ACC112 (cell line): ENCODE measurements at regions not wholly inside any gene's neighbourhood (a gene's known extent, or its start where the extent isn't known, plus 50 kb on each side); places are given as distances from the start of the nearest gene placed in this dataset.

ENCODE experiments used
- H2AFZ ChIP-seq: fragments of 200-600 bp; sonication (generic); one replicate; pipeline ENCODE4 v1.6.0; 2017; ENCODE audit warnings: antibody characterized with exemption, low read length; ENCODE audit not compliant: unreplicated experiment
- H3K27ac ChIP-seq: fragments of 200-600 bp; sonication (generic); 2 replicates; pipeline ENCODE4 v1.5.1; 2014; ENCODE audit warnings: low read depth, mild to moderate bottlenecking, antibody characterized with exemption, low read length, moderate library complexity
- H3K27me3 ChIP-seq: fragments of 200-600 bp; sonication (generic); 2 replicates; pipeline ENCODE4 v1.6.1; 2014; ENCODE audit warnings: mild to moderate bottlenecking, antibody characterized with exemption, low read length, moderate library complexity, mixed read lengths; ENCODE audit not compliant: insufficient read depth
- H3K36me3 ChIP-seq: fragments of 200-600 bp; sonication (generic); 2 replicates; pipeline ENCODE4 v1.6.1; 2016; ENCODE audit warnings: mild to moderate bottlenecking, antibody characterized with exemption, low read length, moderate library complexity, mixed read lengths; ENCODE audit not compliant: insufficient read depth
- H3K4me1 ChIP-seq: fragments of 200-600 bp; sonication (generic); one replicate; pipeline ENCODE4 v1.6.1; 2016; ENCODE audit warnings: low read length, mixed read lengths; ENCODE audit not compliant: insufficient read depth, unreplicated experiment, control insufficient read depth
- H3K4me3 ChIP-seq: fragments of 200-600 bp; sonication (generic); 2 replicates; pipeline ENCODE4 v1.5.1; 2014; ENCODE audit warnings: mild to moderate bottlenecking, low read depth, low read length
- H3K79me2 ChIP-seq: fragments of 200-600 bp; sonication (generic); one replicate; pipeline ENCODE4 v1.6.0; 2016; ENCODE audit warnings: low read length; ENCODE audit not compliant: control insufficient read depth, unreplicated experiment, insufficient read depth

DNA sequence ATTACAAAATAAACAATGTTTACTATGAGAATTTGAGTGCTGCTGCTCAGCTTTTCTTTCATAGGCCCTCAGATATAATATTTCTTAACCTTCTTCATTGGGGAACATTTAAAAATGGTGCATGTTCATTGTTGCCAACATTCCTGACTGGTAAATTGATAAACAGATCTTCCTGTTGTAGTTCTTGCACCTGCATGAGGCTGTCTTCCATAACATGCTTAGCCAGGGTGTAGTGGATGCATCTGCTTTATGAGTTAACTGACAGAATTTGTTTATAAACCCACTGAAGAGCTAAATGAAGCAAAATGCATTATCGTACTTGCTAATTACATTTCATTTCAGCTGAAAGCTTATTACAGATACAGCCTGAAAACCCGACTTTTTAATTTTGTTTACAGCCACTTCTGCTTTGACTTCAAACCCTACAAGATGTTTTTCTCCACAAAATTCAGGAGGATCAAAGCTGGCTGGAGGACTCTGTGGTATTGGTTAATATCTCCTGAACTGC is 177.2 kb downstream of the SEM1 start:
- H3K4me1 ChIP-seq: no peaks in the 10 kb centered on the region
- H3K79me2 ChIP-seq: no peaks in the 10 kb centered on the region
- H2AFZ ChIP-seq: no peak overlapping the region
- no peaks in the 10 kb centered on the region for H3K36me3 ChIP-seq
- no peak overlapping the region for H3K4me3 ChIP-seq
- no peaks in the 10 kb centered on the region for H3K27me3 ChIP-seq
- no peak overlapping the region for H3K27ac ChIP-seq

DNA sequence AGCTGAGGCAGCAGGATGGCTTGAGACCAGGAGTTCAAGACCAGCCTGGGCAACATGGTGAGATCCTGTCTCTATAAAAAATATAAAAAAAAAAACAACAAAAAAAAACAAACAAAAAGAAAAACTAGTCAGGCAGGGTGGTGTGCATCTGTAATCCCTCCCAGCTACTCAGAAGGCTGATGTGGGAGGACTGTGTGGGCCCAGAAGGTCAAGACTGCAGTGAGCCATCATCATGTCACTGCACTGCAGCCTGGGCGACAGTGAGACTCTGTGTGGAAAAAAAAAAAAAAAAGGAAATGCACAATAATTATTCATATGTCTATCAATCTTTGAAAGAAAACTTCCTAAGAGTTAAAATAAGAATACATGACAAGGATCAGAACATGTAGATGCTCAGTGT is 178.3 kb downstream of the SEM1 start:
- H3K4me1 ChIP-seq: no peaks in the 10 kb centered on the region
- H3K79me2 ChIP-seq: no peaks in the 10 kb centered on the region
- H2AFZ ChIP-seq: no peak overlapping the region
- no peaks in the 10 kb centered on the region for H3K27me3 ChIP-seq
- no peak overlapping the region for H3K4me3 ChIP-seq
- H3K27ac ChIP-seq: no peak overlapping the region
- no peaks in the 10 kb centered on the region for H3K36me3 ChIP-seq

DNA sequence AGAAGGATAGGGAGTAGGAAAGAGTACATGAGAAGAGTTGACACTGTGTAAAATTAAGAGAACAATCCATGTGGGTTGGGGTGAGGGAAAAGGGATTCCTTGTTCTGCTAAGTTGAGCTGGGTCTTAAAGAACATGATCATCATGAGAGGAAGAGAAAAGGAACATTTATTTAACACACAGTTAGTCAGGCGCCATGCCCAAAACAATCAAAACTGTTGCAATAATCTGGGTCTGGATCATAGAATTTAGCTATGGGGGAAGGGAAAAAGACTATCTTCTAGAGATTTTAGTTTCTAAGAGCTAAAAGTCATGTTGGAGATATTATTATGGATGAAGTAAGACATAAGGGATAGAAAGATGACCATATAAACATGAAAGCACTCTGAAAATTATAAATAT is 178.9 kb downstream of the SEM1 start:
- no peaks in the 10 kb centered on the region for H3K79me2 ChIP-seq
- H3K36me3 ChIP-seq: no peaks in the 10 kb centered on the region
- no peaks in the 10 kb centered on the region for H3K27me3 ChIP-seq
- H3K27ac ChIP-seq: no peak overlapping the region
- no peak overlapping the region for H3K4me3 ChIP-seq
- no peak overlapping the region for H2AFZ ChIP-seq
- no peaks in the 10 kb centered on the region for H3K4me1 ChIP-seq

DNA sequence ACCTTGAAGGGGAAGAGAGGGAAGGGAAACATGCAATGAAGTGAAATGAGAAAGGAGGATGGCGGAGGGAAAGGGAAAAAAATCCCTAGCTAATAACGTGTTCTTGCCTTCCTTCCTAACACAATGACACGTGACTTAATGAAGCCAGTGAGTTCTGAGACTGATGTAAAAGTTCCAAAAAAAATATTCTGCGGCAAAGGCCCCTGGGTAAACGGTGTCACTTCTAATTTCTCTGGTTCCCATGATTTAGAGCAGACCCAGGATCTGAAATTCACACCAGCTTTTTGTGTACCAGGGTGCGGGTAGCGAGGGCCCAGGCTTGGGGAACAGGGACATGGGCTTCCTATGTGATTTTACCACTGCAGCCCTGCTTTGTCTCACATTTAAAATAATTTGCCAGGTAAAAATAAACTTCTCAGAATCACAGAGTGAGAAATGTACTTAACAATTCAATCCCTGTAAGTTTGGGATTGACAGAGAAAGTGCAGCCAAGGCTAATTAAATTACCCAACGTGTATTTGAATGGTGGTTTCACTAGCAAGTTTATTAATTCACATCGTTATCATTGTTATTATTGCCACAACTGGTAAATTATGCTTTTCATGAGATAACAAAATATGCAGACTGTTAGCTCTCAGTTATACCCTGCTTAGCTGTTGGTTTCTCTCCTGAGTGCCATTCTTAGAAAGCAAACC is 182.4 kb downstream of the SEM1 start:
- Histone ChIP-seq H3K4me1 (no peaks in the 10 kb centered on the region), H3K4me3 (no peak overlapping the region), H3K27me3 (no peaks in the 10 kb centered on the region), H3K36me3 (no peaks in the 10 kb centered on the region), H3K27ac (no peak overlapping the region), H2AFZ (no peak overlapping the region), H3K79me2 (no peaks in the 10 kb centered on the region)

DNA sequence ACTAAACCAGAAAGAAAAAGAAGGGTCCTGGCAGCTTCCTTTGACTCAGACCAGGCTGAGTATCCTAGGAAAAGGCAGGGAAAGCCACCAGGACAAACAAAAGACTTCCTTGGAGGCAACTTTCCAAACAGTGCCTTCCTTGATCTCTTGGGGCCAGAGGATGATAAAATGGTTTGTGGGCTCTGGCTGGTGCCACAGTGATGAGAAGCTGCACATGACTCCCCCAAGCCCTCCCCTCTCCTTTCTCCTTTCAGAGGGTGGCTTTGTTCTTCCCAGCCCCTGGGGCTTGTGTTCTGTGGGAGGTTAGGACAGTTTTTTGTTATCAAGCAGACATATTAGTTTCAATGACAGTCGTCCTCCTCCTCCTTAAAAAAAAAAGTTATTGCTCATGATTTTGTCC is 183.2 kb downstream of the SEM1 start:
- Histone ChIP-seq H3K27ac (no peak overlapping the region), H3K4me1 (no peaks in the 10 kb centered on the region), H3K36me3 (no peaks in the 10 kb centered on the region), H3K79me2 (no peaks in the 10 kb centered on the region), H3K4me3 (no peak overlapping the region), H3K27me3 (no peaks in the 10 kb centered on the region), H2AFZ (no peak overlapping the region)

DNA sequence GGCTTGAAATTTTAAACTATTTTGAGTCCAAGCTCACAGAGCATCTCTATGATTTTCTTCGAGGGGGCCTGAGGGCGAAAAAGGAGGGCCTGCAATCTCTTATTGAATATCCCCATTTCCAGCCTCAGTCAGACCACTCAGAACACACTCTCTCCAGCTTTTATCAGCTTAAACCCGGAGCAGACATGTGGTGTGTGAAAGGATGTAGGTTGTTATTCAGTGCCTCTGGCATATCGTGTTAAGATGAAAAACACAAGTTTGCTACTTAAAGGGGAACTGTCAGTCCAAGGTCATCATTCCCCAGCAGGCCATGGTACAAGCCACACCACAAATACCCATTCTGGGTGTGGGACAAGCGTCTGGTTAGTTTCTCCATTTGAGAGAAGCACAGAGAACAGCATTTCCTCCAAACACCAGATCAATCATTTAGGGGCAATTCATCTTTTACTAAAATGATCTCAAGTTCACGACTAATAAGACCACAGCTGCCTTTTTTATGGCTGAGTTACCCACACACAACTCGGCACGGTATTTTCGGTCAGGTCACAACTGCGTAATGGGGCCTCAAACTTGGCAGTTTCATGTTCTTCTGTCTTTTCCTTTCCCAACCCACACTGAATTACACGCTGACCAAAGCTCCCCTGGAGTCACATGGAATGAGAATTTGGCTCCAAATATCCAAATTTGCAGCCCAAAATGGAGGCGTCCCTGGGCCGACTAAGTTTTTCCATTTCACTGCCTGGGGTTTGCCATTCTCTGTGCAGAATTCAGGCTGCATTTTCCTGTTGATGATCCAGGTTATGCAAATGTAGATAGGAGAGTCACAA is 188.4 kb downstream of the SEM1 start:
- no peaks in the 10 kb centered on the region for H3K36me3 ChIP-seq
- H3K27me3 ChIP-seq: peaks cover 19% of the 10 kb centered on the region
- H2AFZ ChIP-seq: no peak overlapping the region
- H3K4me3 ChIP-seq: no peak overlapping the region
- no peak overlapping the region for H3K27ac ChIP-seq
- no peaks in the 10 kb centered on the region for H3K79me2 ChIP-seq
- no peaks in the 10 kb centered on the region for H3K4me1 ChIP-seq

DNA sequence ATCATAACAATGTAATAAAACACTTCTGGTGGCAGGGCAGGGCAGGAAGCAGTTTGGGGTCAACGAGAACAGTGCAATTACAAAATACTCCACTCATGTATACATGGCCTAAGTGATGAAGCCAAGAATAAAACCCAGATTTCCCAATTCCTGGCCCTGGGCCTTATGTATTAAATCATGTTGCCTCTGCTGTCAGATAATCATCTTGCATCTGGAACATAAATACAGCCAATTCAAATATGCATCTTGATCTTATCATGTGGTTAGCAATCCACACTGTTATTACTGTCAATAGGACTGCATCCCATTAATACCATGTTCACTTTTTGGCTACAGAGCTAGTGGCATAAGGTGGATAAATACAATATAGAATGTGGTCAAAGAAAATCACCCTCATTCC is 186.5 kb upstream of the SLC25A13 start:
- H3K36me3 ChIP-seq: no peaks in the 10 kb centered on the region
- no peak overlapping the region for H2AFZ ChIP-seq
- H3K79me2 ChIP-seq: no peaks in the 10 kb centered on the region
- H3K27ac ChIP-seq: no peak overlapping the region
- H3K27me3 ChIP-seq: peaks cover 17% of the 10 kb centered on the region
- H3K4me3 ChIP-seq: no peak overlapping the region
- no peaks in the 10 kb centered on the region for H3K4me1 ChIP-seq

DNA sequence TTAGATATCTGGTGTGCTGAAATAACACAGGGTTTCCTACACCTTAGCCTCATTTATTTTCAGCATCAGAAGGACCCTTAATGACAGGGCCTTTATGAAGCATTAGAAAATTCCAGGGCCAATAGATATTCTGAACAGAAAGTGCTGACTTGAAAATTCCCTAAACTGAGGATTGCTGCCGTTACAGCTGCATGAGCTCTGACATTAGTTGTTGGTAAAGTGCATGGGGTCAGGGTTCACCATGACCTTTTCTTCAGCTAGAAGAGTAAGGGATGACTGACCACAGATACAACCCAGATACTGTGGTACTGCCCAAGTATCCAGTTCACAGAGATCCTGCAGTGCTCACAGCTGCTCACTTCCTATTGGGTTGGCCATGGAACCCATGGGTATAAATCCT is 181.7 kb upstream of the SLC25A13 start:
- no peaks in the 10 kb centered on the region for H3K36me3 ChIP-seq
- no peaks in the 10 kb centered on the region for H3K79me2 ChIP-seq
- no peaks in the 10 kb centered on the region; the same call in 1 of the 2 replicates for H3K27me3 ChIP-seq
- no peaks in the 10 kb centered on the region for H3K4me1 ChIP-seq
- no peak overlapping the region for H3K4me3 ChIP-seq
- H3K27ac ChIP-seq: no peak overlapping the region
- no peak overlapping the region for H2AFZ ChIP-seq

DNA sequence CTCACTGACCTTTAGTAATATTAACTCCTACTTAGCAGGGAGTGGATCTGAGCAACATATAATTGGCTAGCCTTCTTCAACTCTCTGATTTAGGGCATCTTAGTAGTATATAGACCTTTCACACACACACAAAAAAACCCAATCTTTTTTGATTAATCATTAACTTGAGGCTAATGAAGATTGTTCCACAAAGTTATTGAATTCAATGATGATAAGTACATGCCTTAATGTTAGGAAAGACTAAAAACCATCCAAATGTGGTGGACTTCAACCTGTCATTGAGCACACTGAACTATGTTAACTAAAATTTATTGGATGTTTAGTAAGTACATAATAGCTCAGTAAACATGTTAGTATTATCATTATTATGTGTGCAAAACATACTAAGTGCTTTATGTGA is 179.4 kb upstream of the SLC25A13 start:
- Histone ChIP-seq H3K79me2 (no peaks in the 10 kb centered on the region), H3K4me3 (no peak overlapping the region), H3K27me3 (no peaks in the 10 kb centered on the region; the same call in 1 of the 2 replicates), H3K27ac (no peak overlapping the region), H3K36me3 (no peaks in the 10 kb centered on the region), H2AFZ (no peak overlapping the region), H3K4me1 (no peaks in the 10 kb centered on the region)

DNA sequence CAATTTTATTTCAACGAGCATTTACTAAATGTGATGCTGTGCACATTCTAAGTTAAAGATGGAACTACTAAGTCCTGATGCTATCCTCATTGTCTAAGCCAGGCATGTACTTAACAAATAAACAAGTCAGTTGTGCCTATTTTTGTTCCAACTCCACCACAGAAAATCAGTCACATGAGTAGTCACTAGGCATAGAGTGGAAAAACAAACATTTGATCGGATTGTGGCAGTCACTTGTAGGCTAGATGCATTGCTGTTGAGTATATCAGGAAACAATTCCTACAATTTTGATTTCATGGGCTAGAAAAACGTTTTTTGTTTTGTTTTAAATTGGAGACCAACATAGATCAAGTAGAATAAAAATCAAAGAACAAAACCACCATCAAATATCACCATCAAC is 177.6 kb upstream of the SLC25A13 start:
- H3K4me3 ChIP-seq: no peak overlapping the region

DNA sequence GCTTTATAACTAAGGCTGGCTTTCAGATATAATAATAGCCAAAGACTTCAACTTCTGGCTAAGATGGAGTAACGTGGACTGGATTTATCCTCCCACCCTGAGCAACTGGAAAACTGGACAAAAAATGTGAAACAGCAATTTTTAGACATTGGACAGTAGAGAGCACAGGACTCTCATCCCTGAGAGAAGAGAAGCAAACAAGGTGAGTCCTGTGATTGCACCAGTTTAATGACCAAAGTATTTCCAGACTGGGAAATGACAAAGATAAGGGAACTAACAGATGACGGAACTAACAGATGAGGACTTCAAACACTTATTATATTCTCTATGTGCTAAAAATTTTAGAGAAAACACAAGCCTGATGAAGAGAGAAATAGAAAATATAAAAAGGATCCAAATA is 175.7 kb upstream of the SLC25A13 start:
- no peak overlapping the region for H3K27ac ChIP-seq
- no peaks in the 10 kb centered on the region for H3K4me1 ChIP-seq
- H2AFZ ChIP-seq: no peak overlapping the region
- no peaks in the 10 kb centered on the region for H3K36me3 ChIP-seq
- no peak overlapping the region for H3K4me3 ChIP-seq
- H3K79me2 ChIP-seq: no peaks in the 10 kb centered on the region
- peaks cover 7% of the 10 kb centered on the region for H3K27me3 ChIP-seq

More for the DNA sequence above, 177.6 kb upstream of the SLC25A13 start:
- H3K79me2 ChIP-seq: no peaks in the 10 kb centered on the region
- H3K27ac ChIP-seq: no peak overlapping the region
- H2AFZ ChIP-seq: no peak overlapping the region
- no peaks in the 10 kb centered on the region for H3K4me1 ChIP-seq
- H3K36me3 ChIP-seq: no peaks in the 10 kb centered on the region
- H3K27me3 ChIP-seq: no peaks in the 10 kb centered on the region; the same call in 1 of the 2 replicates
